ENCODE measurements at regions not wholly inside any gene's neighbourhood (a gene's known extent, or its start where the extent isn't known, plus 50 kb on each side); places are given as distances from the start of the nearest gene placed in this dataset.
"Not testable (repeated sequence)": the region's sequence is repeated elsewhere in the genome, so short reads cannot be mapped to it uniquely, and the experiment has no call there.

DNA sequence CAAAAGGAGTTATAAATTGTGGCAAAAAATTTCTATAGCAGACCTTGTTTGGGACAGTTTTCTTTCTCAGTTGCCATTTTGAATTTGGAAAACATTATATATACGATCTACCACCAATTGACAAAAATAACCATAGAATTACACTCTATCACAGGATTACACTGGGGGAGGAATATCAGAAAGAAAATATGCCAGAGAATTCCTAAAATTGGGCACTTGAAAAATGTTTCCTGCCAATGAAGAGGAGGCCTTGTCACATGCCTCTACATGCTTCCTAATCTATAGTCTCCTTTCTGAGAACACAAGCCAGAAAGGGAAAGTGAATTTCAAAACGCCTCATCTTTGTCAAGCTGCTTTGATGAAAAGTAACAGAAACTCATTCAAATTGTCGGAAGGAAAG lies 78.5 kb upstream of the DNAH5 start:
- WGBS, 2 donors, result 74 to 78% methylated on average over 3 of the region's 3 CpGs
- H3K4me3 ChIP-seq, result no peak overlapping the region
- H3K36me3 ChIP-seq, result no peaks in the 10 kb centered on the region
- DNase-seq (no peak), ATAC-seq (no peak)
- H3K27me3 ChIP-seq, result peaks cover 0 to 6% (median 0%) of the 10 kb centered on the region in 7 donors
- no peak overlapping the region for H3K27ac ChIP-seq
- TF ChIP-seq CTCF (IDR thresholded peaks at IDR 0.05), result no peak
- H3K9me3 ChIP-seq, result peaks cover 0 to 6% (median 0%) of the 10 kb centered on the region in 11 donors
- intact Hi-C loops (cut with DNase I), result no loop called here
- no peaks in the 10 kb centered on the region for H3K4me1 ChIP-seq

- DNase-seq; H3K9me3 ChIP-seq; intact Hi-C loops (cut with DNase I); H3K27me3 ChIP-seq; ATAC-seq; H3K4me1 ChIP-seq; H3K27ac ChIP-seq; H3K4me3 ChIP-seq; H3K36me3 ChIP-seq: not testable (repeated sequence)
- 82 to 92% methylated on average over 2 to 3 of the region's 4 CpGs for WGBS, 2 donors
These were observed 76.5 kb upstream of the DNAH5 start for GRCh38 chr5:14020944-14021343.

- H3K4me3 ChIP-seq, result no peak overlapping the region
- intact Hi-C loops (cut with DNase I), result no loop called here
- DNase-seq, result no peak
- peaks cover 0 to 6% (median 0%) of the 10 kb centered on the region in 11 donors for H3K9me3 ChIP-seq
- H3K4me1 ChIP-seq, result no peaks in the 10 kb centered on the region
- WGBS, 2 donors, result 85 to 90% methylated on average over 1 of the region's 1 CpG
- H3K27ac ChIP-seq, result no peak overlapping the region
- TF ChIP-seq CTCF (IDR thresholded peaks at IDR 0.05), result no peak
- ATAC-seq, result no peak
- no peaks in the 10 kb centered on the region for H3K36me3 ChIP-seq
- H3K27me3 ChIP-seq, result peaks cover 0 to 7% (median 0%) of the 10 kb centered on the region in 7 donors
These were observed 75.3 kb upstream of the DNAH5 start for GRCh38 chr5:14019768-14020290.

DNA sequence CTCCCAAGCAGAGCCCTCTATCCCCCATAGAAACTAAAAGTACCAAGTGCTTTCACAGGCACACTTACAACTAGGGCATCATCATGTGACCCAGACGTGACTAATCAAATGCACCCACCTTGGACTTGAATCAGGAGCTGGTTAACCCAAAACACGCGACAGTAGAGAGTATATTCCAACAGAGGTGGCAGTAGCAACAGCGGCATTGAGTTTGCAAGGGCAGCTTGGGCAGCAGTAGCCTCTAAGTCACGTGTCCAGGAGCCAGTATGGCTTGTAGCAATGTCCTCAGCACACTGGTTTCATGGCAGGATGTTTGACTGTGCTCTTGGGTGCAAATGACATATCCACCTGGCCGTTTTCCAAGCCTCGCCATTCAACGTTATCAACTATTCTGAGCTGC lies 73.4 kb upstream of the DNAH5 start:
- intact Hi-C loops (cut with DNase I), result no loop called here
- no peaks in the 10 kb centered on the region for H3K4me1 ChIP-seq
- TF ChIP-seq CTCF (IDR thresholded peaks at IDR 0.05), result no peak
- H3K36me3 ChIP-seq, result no peaks in the 10 kb centered on the region
- no peak overlapping the region for H3K27ac ChIP-seq
- H3K27me3 ChIP-seq, result peaks cover 0 to 7% (median 0%) of the 10 kb centered on the region in 7 donors
- DNase-seq (no peak), ATAC-seq (no peak)
- 60 to 64% methylated on average over 8 of the region's 8 CpGs for WGBS, 2 donors
- peaks cover 0 to 6% (median 0%) of the 10 kb centered on the region in 11 donors for H3K9me3 ChIP-seq
- H3K4me3 ChIP-seq, result no peak overlapping the region

- Histone ChIP-seq H3K27me3 (peaks cover 0 to 17% (median 0%) of the 10 kb centered on the region in 7 donors), H3K36me3 (no peaks in the 10 kb centered on the region), H3K9me3 (peaks cover 0 to 6% (median 0%) of the 10 kb centered on the region in 11 donors), H3K4me3 (no peak overlapping the region), H3K4me1 (peaks cover 0 to 10% (median 5%) of the 10 kb centered on the region in 9 donors), H3K27ac (no peak overlapping the region)
- no peak for DNase-seq
- WGBS, 2 donors, result 47 to 53% methylated on average over 4 of the region's 4 CpGs
- intact Hi-C loops (cut with DNase I), result no loop called here
- ATAC-seq, result no peak
- TF ChIP-seq CTCF (IDR thresholded peaks at IDR 0.05), result no peak
These were observed 72.1 kb upstream of the DNAH5 start for GRCh38 chr5:14016549-14016948.

All from heart right ventricle (tissue), 16 donors.